Epithelial cell of proximal tubule (primary cell): ENCODE measurements at regions not wholly inside any gene's neighbourhood (a gene's known extent, or its start where the extent isn't known, plus 50 kb on each side); places are given as distances from the start of the nearest gene placed in this dataset.
A peak's percentile ranks its signal among the peaks of the same experiment; 100 is the strongest.

Experiments used
- DNase-seq: peaks from one replicate; pipeline ENCODE4 v3.0.0-alpha.2; 2011; ENCODE audit warnings: low read depth
- H3K4me3 ChIP-seq: 2 replicates; pipeline ENCODE4 v1.5.1; 2011; ENCODE audit warnings: low read depth, mild to moderate bottlenecking, low read length
- TF ChIP-seq, protein P1 (sequence below): conservative IDR thresholded peaks from 2 replicates; pipeline ENCODE4 v1.5.1; 2012; ENCODE audit warnings: low read depth, mild to moderate bottlenecking, low read length

DNA sequence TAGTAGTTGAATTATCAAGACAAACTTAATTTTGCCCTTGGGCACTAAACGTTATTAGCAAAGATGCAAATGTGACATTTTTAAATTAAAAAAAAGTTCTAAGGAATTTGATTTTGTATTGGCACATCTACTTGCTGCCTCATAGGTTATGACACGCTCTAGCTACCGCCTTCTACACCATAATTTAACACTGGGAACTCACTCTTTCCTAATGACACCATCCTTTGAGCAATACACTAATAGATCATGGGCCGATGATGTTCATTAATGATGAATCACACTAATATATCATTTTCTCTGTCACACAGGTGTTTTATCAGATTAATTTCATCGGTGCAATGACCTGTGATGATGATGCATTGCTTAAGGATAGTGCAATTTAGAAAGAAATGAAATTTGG, 528.8 kb upstream of the PCDH9 start:
- DNase-seq, result no peak
- TF ChIP-seq, protein P1, sequence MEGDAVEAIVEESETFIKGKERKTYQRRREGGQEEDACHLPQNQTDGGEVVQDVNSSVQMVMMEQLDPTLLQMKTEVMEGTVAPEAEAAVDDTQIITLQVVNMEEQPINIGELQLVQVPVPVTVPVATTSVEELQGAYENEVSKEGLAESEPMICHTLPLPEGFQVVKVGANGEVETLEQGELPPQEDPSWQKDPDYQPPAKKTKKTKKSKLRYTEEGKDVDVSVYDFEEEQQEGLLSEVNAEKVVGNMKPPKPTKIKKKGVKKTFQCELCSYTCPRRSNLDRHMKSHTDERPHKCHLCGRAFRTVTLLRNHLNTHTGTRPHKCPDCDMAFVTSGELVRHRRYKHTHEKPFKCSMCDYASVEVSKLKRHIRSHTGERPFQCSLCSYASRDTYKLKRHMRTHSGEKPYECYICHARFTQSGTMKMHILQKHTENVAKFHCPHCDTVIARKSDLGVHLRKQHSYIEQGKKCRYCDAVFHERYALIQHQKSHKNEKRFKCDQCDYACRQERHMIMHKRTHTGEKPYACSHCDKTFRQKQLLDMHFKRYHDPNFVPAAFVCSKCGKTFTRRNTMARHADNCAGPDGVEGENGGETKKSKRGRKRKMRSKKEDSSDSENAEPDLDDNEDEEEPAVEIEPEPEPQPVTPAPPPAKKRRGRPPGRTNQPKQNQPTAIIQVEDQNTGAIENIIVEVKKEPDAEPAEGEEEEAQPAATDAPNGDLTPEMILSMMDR, result no peak
- H3K4me3 ChIP-seq, result no peak overlapping the region

DNA sequence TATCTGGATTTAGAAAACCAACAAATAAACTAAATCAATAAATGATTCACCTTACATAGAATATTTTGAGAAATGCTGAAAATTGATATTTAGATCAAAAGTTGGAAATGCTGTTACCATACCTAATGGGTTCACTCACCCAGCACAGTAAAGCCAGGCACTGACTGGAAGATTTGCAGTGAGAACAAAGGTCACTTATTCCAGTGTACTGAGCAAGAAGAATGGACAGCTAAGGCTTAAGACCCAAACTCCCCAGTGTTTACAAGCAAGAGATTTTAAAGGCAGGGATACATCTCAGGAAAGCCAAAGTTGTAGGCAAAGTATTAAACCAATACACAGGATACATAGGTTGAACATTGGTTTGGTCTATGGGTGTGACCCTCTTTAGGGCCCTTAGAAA, 523.9 kb upstream of the PCDH9 start:
- TF ChIP-seq, protein P1, result no peak
- DNase-seq, result no peak
- no peak overlapping the region for H3K4me3 ChIP-seq

DNA sequence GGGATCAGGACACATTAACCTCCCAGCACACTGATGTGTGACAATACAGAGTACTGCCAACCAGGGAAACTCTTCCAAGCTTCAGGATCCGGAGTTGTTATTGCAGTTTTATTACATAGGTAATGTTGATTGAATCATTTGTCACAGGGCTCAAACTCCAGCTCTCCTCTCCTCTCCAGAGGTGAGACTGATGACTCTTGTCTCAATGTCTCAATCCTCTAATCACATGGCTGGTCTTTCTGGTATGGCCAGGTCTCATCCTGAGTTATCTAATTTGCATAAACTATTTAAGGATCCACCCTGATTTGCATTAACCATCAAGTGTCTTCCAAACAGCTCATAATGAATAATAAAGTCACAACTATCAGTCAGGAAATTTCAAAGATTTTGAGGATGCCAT, 522.6 kb upstream of the PCDH9 start:
- TF ChIP-seq, protein P1, result no peak
- DNase-seq, result no peak
- no peak overlapping the region for H3K4me3 ChIP-seq

DNA sequence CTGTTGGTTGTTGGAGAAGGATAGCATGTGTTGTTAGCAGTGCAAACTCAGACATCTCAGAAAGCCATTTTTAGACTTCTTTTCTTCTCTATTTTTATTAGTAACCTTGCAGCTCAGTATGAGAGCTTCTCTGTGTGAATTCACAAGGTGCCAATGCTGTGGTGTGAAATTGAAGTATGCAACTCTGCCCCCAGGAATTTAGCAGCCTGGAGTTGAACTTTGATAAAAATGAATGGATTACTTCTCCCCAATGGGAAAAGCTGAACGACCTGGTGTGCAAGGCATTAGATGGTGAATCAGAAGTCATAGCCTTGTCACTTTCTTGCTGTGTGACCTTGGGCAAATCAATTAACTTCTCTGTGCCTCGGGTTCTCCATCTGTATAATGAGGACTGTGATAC, 512.3 kb upstream of the PCDH9 start:
- TF ChIP-seq, protein P1, result no peak
- no peak for DNase-seq

DNA sequence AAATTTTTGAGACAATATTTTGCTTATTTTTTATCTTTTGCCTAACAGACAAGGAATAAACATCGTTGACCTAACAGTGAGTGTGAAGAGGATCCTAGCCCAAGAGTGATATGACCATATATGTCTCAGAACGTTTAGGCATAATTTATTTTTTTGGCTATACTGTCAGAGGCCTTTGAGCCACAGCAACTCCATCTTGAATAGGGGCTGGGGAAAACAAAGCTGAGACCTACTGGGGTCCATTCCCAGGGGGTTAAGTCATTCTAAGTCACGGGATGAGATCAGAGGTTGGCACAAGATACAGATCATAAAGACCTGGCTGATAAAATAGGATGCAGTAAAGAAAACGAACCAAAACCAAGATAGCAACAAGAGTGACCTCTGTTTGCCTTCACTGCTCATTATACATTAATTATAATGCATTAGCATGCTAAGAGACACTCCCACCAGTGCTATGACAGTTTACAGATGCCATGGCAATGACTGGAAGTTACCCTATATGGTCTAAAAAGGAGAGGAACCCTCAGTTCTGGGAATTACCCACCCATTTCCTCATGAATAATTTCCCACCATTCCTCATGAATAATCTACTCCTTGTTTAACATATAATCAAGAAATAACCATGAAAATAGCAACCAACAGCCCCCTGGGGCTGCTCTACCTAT, 510.9 kb upstream of the PCDH9 start:
- no peak for DNase-seq
- H3K4me3 ChIP-seq, result no peak overlapping the region
- TF ChIP-seq, protein P1, result no peak

More for the DNA sequence above, 512.3 kb upstream of the PCDH9 start:
- no peak overlapping the region for H3K4me3 ChIP-seq

DNA sequence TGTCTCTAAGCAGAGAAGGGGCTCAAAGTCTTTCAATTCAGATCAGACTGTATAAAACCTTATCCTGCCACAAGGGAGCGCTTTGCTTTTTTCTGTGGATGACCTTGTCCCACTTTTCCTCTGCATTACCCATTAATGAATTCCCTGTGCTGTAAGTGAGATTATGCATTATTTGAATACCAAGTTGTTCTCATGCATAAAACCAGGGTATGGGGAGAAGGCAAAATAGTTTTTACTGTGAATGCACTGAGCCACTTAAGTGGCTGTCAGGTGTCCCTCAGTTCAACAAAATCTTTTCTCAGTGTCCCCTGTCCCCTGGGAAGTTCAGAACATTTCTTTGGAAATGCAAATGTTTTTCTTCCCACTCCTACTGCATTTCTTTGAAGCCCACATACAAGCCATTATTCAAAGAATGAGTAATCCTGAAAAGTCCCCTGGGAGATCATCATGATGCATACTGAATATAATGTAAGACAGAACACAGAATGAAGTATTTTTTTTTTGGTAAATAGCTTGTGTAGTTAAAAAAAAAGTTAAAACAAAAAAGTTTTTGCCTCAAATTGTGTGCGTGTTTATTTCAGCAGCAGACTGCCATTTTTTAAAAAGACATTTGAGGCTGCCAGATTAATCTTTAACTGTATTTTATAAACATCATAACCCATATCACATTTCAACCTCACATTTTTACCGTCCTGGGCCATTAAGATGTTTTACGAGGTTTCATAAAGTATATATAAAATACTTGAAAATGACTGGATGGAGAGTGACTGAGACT, 506.7 kb upstream of the PCDH9 start:
- TF ChIP-seq, protein P1, result peak; percentile 65
- no peak overlapping the region for H3K4me3 ChIP-seq
- DNase-seq, result peak; percentile 68
